Skeletal muscle cell (primary cell): ENCODE measurements at regions not wholly inside any gene's neighbourhood (a gene's known extent, or its start where the extent isn't known, plus 50 kb on each side); places are given as distances from the start of the nearest gene placed in this dataset.

Experiments used
- DNase-seq: peaks from one replicate; pipeline ENCODE4 v3.0.0-alpha.2; 2010; ENCODE audit warnings: low read depth
- H3K4me3 ChIP-seq: 2 replicates; pipeline ENCODE4 v1.5.1; 2011; ENCODE audit warnings: low read depth, mild to moderate bottlenecking, control low read depth, low read length, moderate library complexity

DNA sequence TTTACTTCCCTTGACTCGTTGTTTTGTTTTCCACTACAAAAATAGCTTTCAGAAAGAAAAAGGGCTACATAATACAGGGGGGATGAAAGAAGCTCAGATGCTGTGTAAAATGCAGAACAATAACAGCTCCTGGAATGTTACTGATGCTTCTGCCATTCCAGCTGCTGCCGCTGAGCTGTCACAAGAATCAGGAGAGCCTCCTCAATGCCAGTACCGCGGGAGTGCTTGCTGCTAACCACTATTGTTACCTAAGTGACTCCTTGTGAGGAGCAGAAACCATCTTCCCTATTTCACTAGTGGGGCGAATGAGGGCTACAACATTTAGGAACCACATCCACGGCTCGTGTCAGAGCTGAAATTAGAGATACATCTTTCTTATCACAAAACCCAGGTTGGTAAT lies 384.8 kb downstream of the GALR1 start:
- no peak overlapping the region for H3K4me3 ChIP-seq
- no peak for DNase-seq

- peak; percentile 2 for DNase-seq
- H3K4me3 ChIP-seq = no peak overlapping the region
Measured at GRCh38 chr18:77635451-77635850, 385.8 kb downstream of the GALR1 start.

GRCh38 chr18:77635858-77636257 lies 386.2 kb downstream of the GALR1 start:
- no peak for DNase-seq
- no peak overlapping the region for H3K4me3 ChIP-seq

GRCh38 chr18:77645170-77645872 lies 395.7 kb downstream of the GALR1 start:
- DNase-seq = no peak
- no peak overlapping the region for H3K4me3 ChIP-seq

DNA sequence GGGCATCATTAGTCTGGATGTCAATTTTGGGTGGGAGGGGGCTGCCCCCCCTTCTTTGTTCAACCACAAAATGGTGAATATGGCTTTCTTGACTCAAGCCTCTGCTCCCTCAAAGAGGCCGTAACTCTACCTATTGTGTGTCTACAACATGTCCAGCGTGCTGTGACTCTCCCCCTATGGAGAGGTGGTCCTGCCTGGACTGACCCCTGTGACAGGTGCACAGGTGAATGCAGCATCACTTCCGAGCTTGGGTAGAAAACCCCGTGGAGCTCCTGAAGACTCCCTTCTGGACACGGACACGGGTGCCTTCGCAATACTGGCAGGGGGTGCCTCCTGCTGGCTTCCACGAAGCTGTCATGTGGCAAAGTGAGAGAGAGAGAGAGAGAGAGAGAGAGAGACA lies 397.8 kb downstream of the GALR1 start:
- H3K4me3 ChIP-seq = no peak overlapping the region
- no peak for DNase-seq

DNA sequence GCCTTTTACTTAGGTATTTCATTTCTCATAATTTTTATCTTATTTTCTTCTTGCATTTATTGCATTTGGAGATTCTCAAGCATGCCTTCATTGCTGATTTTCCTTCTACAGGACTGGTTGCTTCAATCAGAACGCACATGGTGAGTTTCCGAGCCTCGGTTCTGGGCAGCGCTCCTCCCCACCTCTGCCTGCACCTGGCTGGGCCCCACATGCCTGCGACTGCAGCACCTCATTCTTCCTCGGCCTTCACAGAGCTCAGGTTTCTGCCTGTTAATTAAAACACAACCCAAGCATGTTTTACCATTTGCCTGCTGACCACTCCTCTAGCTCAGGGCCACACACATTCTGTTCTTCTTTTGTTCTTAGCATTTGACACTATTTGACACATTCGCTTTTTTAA lies 398.8 kb downstream of the GALR1 start:
- no peak overlapping the region for H3K4me3 ChIP-seq
- no peak for DNase-seq

DNA sequence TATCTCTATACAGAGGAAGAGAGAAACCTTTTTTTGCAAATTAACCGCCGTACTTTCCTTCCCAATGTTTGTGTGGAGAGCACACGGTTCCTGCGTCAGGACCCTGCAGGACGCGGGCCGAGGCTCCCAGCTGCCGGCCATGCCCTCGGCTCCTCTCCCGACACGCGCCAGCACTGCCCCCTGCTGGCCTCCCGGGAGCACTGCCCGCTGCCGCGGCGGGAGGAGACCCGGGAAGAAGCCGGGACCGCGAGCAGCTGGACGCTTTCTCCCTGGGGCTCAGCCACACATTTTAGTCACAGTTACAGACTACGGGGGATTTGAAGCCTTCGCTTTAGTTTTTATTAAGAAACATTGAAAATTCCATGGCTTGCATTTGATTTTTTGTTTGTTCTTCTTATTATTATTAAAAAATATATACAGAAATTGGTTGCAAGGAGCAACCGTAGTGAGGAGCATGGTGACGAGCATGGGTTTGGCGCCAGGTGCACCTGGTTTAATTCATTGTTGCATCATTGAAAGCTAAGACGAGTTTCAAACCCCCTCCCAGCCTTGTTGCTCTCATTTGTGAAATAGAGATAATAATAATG lies 401.2 kb downstream of the GALR1 start:
- peak; percentile 8 for DNase-seq
- H3K4me3 ChIP-seq = no peak overlapping the region

GRCh38 chr18:77651441-77651840 lies 401.8 kb downstream of the GALR1 start:
- H3K4me3 ChIP-seq = no peak overlapping the region
- DNase-seq = no peak

GRCh38 chr18:77653792-77654191 lies 404.1 kb downstream of the GALR1 start:
- no peak overlapping the region for H3K4me3 ChIP-seq
- DNase-seq = no peak

DNA sequence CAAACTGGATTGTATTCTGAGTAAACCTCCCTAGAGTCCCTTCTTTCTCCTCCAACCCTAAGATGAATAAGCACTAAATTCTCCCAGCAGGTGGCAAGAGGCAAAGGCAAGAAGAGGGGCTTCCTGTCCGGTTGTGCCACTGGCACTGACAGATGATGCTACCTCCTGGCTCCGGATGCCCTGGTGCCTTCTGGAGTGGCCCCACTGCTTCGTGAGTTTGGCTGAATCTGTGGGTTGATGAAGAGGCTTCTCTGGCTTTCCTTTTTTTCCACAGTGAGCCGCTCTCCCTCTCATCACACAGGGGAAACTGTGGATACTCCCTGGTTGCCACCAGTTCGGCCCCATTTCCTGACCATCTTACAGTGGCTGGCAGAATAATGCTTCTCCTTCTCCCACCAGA lies 404.7 kb downstream of the GALR1 start:
- no peak for DNase-seq

GRCh38 chr18:77657651-77658298 lies 408.1 kb downstream of the GALR1 start:
- H3K4me3 ChIP-seq = no peak overlapping the region
- DNase-seq = no peak

More for the DNA sequence above, 404.7 kb downstream of the GALR1 start:
- no peak overlapping the region for H3K4me3 ChIP-seq

GRCh38 chr18:77658299-77658662 lies 408.6 kb downstream of the GALR1 start:
- H3K4me3 ChIP-seq = no peak overlapping the region

DNA sequence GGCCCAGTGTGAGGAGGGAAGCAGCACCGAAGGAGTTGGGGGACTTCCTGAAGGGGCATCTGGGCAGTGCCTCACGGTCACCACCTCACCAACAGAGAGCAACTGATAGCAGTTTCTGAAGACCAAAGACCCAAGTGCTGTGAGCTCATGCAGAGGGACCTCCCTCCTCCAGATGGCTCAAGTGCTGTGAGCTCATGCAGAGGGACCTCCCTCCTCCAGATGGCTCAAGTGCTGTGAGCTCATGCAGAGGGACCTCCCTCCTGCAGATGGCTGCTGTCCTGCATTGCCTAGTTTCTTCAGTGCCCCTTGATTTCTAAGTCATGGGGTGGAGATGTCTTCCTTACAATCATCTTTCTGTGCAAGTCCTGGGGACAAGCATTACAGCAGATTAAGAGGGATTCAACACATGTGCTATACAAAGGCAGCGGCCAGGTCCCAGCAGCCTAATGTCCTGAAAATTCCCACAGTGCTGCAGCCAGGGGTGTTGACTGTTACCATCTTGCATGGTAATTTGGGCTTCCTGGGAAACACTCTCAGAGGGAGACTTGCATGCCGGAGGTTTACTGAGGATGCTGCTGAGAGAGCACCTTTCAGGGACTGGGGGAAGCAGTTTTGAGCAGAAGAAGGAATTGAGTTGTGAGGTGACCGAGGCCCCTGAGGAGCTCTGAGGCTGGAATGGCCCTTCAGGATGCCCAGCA lies 409.3 kb downstream of the GALR1 start:
- H3K4me3 ChIP-seq = no peak overlapping the region
- no peak for DNase-seq

More at GRCh38 chr18:77658299-77658662, 408.6 kb downstream of the GALR1 start:
- no peak for DNase-seq

DNA sequence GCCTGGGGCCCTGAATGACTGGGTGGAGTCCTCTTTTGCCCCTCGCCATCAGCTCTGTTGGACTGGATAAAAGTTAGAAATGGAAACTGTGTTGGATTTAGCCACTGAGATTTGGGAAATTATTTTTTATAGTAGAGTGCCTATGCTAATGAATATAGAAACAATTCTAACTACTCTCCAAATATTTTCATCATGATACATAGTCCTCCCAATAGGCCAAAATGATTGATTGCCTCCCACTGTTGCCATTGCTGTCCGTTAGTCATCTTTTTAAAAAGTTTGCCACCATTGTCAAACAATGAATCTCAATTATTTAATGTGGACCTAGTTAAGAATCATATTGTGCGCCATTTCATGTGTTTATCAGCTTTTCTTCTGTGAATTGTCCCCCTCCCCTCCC lies 417.0 kb downstream of the GALR1 start:
- no peak for DNase-seq

DNA sequence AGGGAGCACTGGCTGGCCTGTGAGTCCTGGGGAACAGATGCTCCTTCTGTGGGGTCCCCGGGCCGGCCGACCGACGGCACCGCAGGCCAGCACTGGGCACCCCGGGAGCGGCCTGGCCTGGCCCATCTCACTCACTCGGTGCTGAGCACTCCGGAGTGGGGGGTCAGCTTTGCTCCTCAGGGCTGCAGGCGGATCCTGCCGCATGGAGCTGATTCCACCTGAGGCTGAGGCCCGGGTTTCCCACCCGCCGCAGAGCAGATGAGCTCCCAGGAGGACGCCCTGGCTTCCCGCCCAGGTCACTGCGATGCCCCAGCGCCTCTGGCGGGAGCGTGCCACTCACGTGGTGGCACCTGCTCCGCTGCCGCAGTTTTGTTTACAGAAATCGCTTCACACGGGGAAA lies 418.6 kb downstream of the GALR1 start:
- DNase-seq = no peak
- no peak overlapping the region for H3K4me3 ChIP-seq

More for the DNA sequence above, 417.0 kb downstream of the GALR1 start:
- no peak overlapping the region for H3K4me3 ChIP-seq

DNA sequence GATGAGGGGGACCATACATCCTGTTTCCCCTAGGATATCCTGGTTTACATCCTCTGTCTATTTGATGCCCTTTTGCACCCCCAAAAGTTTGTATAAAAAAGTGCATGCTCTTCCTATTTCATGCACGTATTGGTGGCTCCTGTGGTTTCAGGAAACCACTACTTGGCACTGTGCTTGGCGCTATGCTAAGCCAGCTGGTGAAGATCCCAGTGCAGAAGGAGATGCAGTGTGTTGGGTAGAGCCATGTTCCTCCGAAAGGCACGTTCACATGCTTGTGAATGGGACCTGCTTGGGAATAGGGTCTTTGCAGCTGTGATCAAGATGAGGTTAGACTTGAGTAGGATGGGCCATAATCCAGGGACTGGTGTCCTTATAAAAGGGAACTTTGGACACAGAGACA lies 419.7 kb downstream of the GALR1 start:
- no peak overlapping the region for H3K4me3 ChIP-seq
- DNase-seq = no peak

GRCh38 chr18:77671456-77672167 lies 422.0 kb downstream of the GALR1 start:
- no peak overlapping the region for H3K4me3 ChIP-seq
- DNase-seq = no peak

GRCh38 chr18:77676910-77677309 lies 427.3 kb downstream of the GALR1 start:
- H3K4me3 ChIP-seq = no peak overlapping the region
- no peak for DNase-seq

DNA sequence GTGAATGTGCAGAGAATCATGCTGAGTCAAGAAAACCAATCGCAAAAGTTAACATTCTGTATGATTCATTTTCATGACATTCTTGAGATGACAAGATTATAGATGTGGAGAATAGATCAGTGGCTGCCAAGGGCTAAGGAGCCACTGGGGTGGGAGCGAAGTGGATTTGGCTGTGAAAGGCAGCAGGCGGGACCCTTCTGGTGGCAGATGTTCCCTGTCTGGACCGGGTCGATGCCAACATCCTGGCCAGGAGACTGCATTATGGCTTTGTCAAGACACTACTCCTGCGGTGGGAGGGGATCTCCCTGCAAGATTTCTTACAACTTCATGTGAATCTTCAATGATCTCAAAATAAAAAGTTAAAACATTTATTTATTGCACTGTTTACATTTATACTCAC lies 427.9 kb downstream of the GALR1 start:
- H3K4me3 ChIP-seq = no peak overlapping the region
- DNase-seq = no peak

GRCh38 chr18:77679869-77680268 lies 430.2 kb downstream of the GALR1 start:
- no peak for DNase-seq
- H3K4me3 ChIP-seq = no peak overlapping the region
